ENCODE measurements at regions not wholly inside any gene's neighbourhood (a gene's known extent, or its start where the extent isn't known, plus 50 kb on each side); places are given as distances from the start of the nearest gene placed in this dataset.

DNA sequence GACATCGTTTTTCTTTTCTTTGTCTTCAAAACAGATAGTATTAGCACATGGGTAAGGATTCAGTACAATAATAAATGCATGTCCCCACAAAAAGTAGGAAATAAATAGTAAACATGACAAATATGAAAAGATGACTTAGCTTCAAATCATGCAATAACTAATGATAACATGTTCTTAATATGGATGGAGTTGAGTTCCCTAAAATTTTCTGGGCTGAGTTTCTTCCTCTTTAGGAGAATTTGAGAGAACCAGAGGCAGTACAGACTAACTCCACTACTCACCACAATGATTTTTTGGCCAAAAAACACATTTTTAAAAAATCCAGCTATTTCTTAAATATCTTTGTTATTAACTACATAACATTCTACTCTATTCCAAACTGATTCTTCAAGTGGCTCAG lies 432.3 kb upstream of the HS3ST1 start:
- Histone ChIP-seq H3K4me3 (no peak overlapping the region), H3K4me1 (no peaks in the 10 kb centered on the region), H3K27me3 (no peaks in the 10 kb centered on the region), H3K27ac (no peak overlapping the region), H3K9me3 (no peaks in the 10 kb centered on the region), H3K36me3 (no peaks in the 10 kb centered on the region)
- no peak for DNase-seq
- TF ChIP-seq, protein P1, sequence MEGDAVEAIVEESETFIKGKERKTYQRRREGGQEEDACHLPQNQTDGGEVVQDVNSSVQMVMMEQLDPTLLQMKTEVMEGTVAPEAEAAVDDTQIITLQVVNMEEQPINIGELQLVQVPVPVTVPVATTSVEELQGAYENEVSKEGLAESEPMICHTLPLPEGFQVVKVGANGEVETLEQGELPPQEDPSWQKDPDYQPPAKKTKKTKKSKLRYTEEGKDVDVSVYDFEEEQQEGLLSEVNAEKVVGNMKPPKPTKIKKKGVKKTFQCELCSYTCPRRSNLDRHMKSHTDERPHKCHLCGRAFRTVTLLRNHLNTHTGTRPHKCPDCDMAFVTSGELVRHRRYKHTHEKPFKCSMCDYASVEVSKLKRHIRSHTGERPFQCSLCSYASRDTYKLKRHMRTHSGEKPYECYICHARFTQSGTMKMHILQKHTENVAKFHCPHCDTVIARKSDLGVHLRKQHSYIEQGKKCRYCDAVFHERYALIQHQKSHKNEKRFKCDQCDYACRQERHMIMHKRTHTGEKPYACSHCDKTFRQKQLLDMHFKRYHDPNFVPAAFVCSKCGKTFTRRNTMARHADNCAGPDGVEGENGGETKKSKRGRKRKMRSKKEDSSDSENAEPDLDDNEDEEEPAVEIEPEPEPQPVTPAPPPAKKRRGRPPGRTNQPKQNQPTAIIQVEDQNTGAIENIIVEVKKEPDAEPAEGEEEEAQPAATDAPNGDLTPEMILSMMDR (IDR thresholded peaks at IDR 0.05), result no peak
- intact Hi-C loops (cut with DNase I; ENCODE audit: low total_unique reads), result no loop called here

DNA sequence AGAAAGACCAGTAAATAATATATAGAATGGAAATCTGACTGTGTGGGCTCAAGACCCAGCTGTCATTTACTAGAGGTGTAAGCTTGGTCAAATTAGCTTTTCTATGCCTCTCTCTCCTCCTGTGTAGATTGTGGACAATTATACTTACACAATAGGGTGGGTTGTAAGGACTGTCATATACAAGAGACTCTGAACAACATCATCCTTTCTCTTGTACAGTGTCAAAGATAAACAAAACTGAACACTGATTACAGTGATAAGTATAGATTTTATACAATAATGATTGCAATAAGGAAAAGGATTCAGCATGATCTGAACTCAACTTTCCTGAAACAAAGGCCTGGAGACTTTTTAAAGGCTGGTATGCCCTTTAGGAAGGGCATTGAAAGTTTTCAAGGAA lies 429.2 kb upstream of the HS3ST1 start:
- intact Hi-C loops (cut with DNase I; ENCODE audit: low total_unique reads), result no loop called here
- H3K36me3 ChIP-seq, result no peaks in the 10 kb centered on the region
- DNase-seq, result no peak
- TF ChIP-seq, protein P1 (IDR thresholded peaks at IDR 0.05), result no peak
- no peak for TF ChIP-seq POLR2A (IDR thresholded peaks at IDR 0.05)
- H3K27me3 ChIP-seq, result no peaks in the 10 kb centered on the region
- no peaks in the 10 kb centered on the region for H3K9me3 ChIP-seq
- H3K4me1 ChIP-seq, result no peaks in the 10 kb centered on the region
- no peak overlapping the region for H3K27ac ChIP-seq
- H3K4me3 ChIP-seq, result no peak overlapping the region

DNA sequence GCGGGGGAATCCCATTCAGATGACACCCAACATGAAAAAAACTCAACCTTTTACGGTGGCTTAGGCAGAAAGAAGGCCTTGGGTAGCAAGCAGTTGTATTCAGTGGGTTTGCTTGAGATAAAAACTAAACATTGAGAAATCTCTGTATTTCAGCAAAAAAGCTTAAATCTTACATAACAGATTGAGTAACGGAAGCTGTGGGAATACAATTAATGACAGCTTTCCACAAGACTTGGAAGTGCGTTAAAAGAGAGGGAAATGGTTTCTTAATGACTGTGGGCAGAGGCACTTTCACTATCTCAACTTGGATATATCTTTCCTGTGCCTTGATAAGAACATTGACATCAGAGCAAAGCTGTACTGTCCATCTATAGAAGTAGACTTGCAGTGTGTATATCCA lies 418.5 kb upstream of the HS3ST1 start:
- no peak overlapping the region for H3K27ac ChIP-seq
- no peaks in the 10 kb centered on the region for H3K36me3 ChIP-seq
- DNase-seq, result no peak
- H3K9me3 ChIP-seq, result no peaks in the 10 kb centered on the region
- intact Hi-C loops (cut with DNase I; ENCODE audit: low total_unique reads), result no loop called here
- no peaks in the 10 kb centered on the region for H3K4me1 ChIP-seq
- H3K27me3 ChIP-seq, result no peaks in the 10 kb centered on the region
- TF ChIP-seq POLR2A (IDR thresholded peaks at IDR 0.05), result no peak
- TF ChIP-seq, protein P1 (IDR thresholded peaks at IDR 0.05), result no peak
- H3K4me3 ChIP-seq, result no peak overlapping the region

DNA sequence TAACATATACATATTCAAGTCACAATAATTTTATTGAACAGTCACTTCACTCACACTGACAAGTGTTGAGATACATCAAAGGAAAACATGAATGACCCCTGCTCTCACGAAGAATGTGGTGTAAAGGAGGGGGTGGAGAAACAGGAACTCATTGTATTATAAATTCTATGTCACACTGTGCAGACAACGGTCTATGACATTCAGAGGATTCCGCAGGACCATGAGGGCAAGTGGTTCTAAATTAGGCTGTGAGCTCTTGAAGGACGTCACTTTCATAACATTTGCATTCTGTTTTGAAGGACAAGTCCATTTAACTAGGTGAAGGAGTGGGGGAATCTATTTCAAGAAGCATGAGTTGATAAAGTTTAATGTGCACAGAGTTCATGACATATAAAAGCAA lies 415.2 kb upstream of the HS3ST1 start:
- no peak for DNase-seq
- Histone ChIP-seq H3K27me3 (no peaks in the 10 kb centered on the region), H3K27ac (no peak overlapping the region), H3K9me3 (no peaks in the 10 kb centered on the region), H3K36me3 (no peaks in the 10 kb centered on the region), H3K4me3 (no peak overlapping the region), H3K4me1 (no peaks in the 10 kb centered on the region)
- TF ChIP-seq POLR2A (IDR thresholded peaks at IDR 0.05), result no peak
- TF ChIP-seq, protein P1 (IDR thresholded peaks at IDR 0.05), result no peak
- intact Hi-C loops (cut with DNase I; ENCODE audit: low total_unique reads), result no loop called here

DNA sequence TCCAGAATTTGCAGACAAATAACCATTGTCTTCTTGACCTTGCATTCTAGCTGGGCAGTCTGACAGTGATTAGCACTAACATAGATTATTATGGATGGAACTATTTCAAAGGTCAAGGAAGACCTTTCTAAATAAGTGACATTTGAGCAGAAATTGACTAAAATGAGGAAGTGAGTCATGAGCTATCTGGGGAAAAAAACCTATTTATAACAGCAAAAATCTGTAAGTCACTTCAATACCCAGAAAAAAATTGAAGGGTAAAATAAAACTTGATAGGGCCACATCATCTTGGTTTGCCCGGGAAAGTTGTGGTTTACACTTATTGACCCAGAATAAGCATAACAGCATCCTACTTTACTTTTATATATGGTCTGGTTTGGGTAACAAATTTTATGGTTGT lies 414.6 kb upstream of the HS3ST1 start:
- Histone ChIP-seq H3K9me3 (no peaks in the 10 kb centered on the region), H3K27me3 (no peaks in the 10 kb centered on the region), H3K36me3 (no peaks in the 10 kb centered on the region), H3K4me3 (no peak overlapping the region), H3K4me1 (no peaks in the 10 kb centered on the region), H3K27ac (no peak overlapping the region)
- intact Hi-C loops (cut with DNase I; ENCODE audit: low total_unique reads), result no loop called here
- DNase-seq, result no peak
- TF ChIP-seq, protein P1 (IDR thresholded peaks at IDR 0.05), result no peak
- TF ChIP-seq POLR2A (IDR thresholded peaks at IDR 0.05), result no peak
